Endothelial cell of umbilical vein (primary cell): ENCODE measurements at regions not wholly inside any gene's neighbourhood (a gene's known extent, or its start where the extent isn't known, plus 50 kb on each side); places are given as distances from the start of the nearest gene placed in this dataset.

ENCODE experiments used
- CTCF ChIP-seq, 2 donors: IDR thresholded peaks; 1 replicate in 1 of 2; 2 replicates in 1 of 2; pipeline ENCODE4 v1.5.1; 2011; ENCODE audit warnings: low read length in 2 of 2, mild to moderate bottlenecking in 2 of 2, moderate library complexity in 2 of 2, control low read depth in 1 of 2, inconsistent platforms in 1 of 2, low read depth in 1 of 2; ENCODE audit not compliant: insufficient read depth in 1 of 2; ENCODE audit errors: extremely low read depth in 1 of 2
- EZH2 ChIP-seq: IDR thresholded peaks from 2 replicates; pipeline ENCODE4 v1.6.1; 2012; ENCODE audit warnings: borderline replicate concordance, low read depth, mild to moderate bottlenecking, moderate library complexity, low read length, inconsistent platforms; ENCODE audit not compliant: severe bottlenecking
- MYC ChIP-seq: IDR thresholded peaks from one replicate; pipeline ENCODE4 v1.6.1; 2011; ENCODE audit warnings: mild to moderate bottlenecking, low read depth, low read length
- POLR2A ChIP-seq: IDR thresholded peaks from 2 replicates; pipeline ENCODE4 v1.6.1; 2012; ENCODE audit warnings: low read depth, mild to moderate bottlenecking, control low read depth, low read length
- POLR2AphosphoS5 ChIP-seq: IDR thresholded peaks from 2 replicates; pipeline ENCODE4 v1.6.1; 2012; ENCODE audit warnings: low read depth, mild to moderate bottlenecking, control low read depth, low read length, moderate library complexity; ENCODE audit not compliant: insufficient read depth

GRCh38 chr2:52452201-52452600, 1315.4 kb upstream of the CHAC2 start:
- TF ChIP-seq POLR2A, result no peak
- no peak for TF ChIP-seq CTCF (IDR thresholded peaks at IDR 0.05; ENCODE audit: extremely low read depth in 1 of 2, insufficient read depth in 1 of 2, low read depth in 1 of 2, low read length in 2 of 2)
- TF ChIP-seq POLR2AphosphoS5, result no peak
- TF ChIP-seq EZH2, result no peak
- TF ChIP-seq MYC, result no peak
